SK-N-SH (cell line): ENCODE measurements at regions not wholly inside any gene's neighbourhood (a gene's known extent, or its start where the extent isn't known, plus 50 kb on each side); places are given as distances from the start of the nearest gene placed in this dataset.

Source experiments
- CTCF ChIA-PET: fragments of 300-600, 350-600 bp; formaldehyde crosslinking; extraction: SDS; loops from one replicate; lab custom pipeline; 2021; lab: Yijun Ruan, JAX
- POLR2A ChIA-PET: fragments of 350-600 bp; sonication (Branson Sonifier 250); formaldehyde crosslinking; extraction: SDS; loops from one replicate; lab custom pipeline; 2020; ENCODE audit warnings: antibody characterized with exemption, inconsistent platforms; lab: Yijun Ruan, JAX
- DNase-seq: peaks from one replicate; pipeline ENCODE4 v3.0.0; 2012
- H2AFZ ChIP-seq: fragments of 200-600 bp; sonication (generic); 2 replicates; pipeline ENCODE4 v1.8.1; 2016; ENCODE audit warnings: antibody characterized with exemption, mild to moderate bottlenecking, low read depth
- H3F3A ChIP-seq: fragments of 200-600 bp; sonication (generic); replicated peaks from 2 replicates; pipeline ENCODE3; 2016; ENCODE audit warnings: antibody characterized with exemption, mild to moderate bottlenecking; ENCODE audit not compliant: insufficient read depth
- H3K27ac ChIP-seq, 2 experiments: fragments of 200-500 bp in 1 of 2; fragments of 200-600 bp in 1 of 2; sonication (Bioruptor generic) in 1 of 2; sonication (generic), shearing (Covaris generic) in 1 of 2; 2 replicates each; pipeline versions ENCODE4 v1.5.1 to v1.6.1; 2014 to 2016; ENCODE audit warnings: low read depth in 2 of 2, inconsistent platforms in 1 of 2, low read length in 1 of 2, mild to moderate bottlenecking in 1 of 2, mixed read lengths in 1 of 2
- H3K27me3 ChIP-seq: fragments of 200-600 bp; sonication (generic), shearing (Covaris generic); 2 replicates; pipeline ENCODE4 v1.6.1; 2016; ENCODE audit warnings: mixed run types; ENCODE audit not compliant: insufficient read depth
- H3K36me3 ChIP-seq, 2 experiments: fragments of 200-500 bp in 1 of 2; fragments of 200-600 bp in 1 of 2; sonication (Bioruptor generic) in 1 of 2; sonication (generic) in 1 of 2; replicated peaks in 1 of 2; 2 replicates each; pipeline versions ENCODE3 to v1.5.1; 2014 to 2016; ENCODE audit warnings: low read length in 1 of 2, mild to moderate bottlenecking in 1 of 2; ENCODE audit not compliant: insufficient read depth in 2 of 2, control insufficient read depth in 1 of 2
- H3K4me1 ChIP-seq, 2 experiments: fragments of 200-500 bp in 1 of 2; fragments of 200-600 bp in 1 of 2; sonication (Bioruptor generic) in 1 of 2; sonication (generic), shearing (Covaris generic) in 1 of 2; 2 replicates each; pipeline versions ENCODE4 v1.5.1 to v1.6.1; 2014 to 2016; ENCODE audit warnings: low read depth in 1 of 2, low read length in 1 of 2, mixed run types in 1 of 2; ENCODE audit not compliant: insufficient read depth in 2 of 2, control insufficient read depth in 1 of 2
- H3K4me2 ChIP-seq: fragments of 200-600 bp; sonication (generic), shearing (Covaris generic); 2 replicates; pipeline ENCODE4 v1.6.1; 2017; ENCODE audit warnings: mixed run types
- H3K4me3 ChIP-seq, 2 experiments: fragments of 200-500 bp in 1 of 2; fragments of 200-600 bp in 1 of 2; sonication (Bioruptor generic) in 1 of 2; sonication (generic), shearing (Covaris generic) in 1 of 2; 2 replicates each; pipeline versions ENCODE4 v1.5.1 to v1.8.1; 2014 to 2016; ENCODE audit warnings: low read depth in 2 of 2, inconsistent platforms in 1 of 2, low read length in 1 of 2, mild to moderate bottlenecking in 1 of 2, mixed read lengths in 1 of 2, moderate library complexity in 1 of 2
- H3K79me2 ChIP-seq: fragments of 200-600 bp; sonication (generic); 2 replicates; pipeline ENCODE4 v1.8.1; 2017; ENCODE audit warnings: mild to moderate bottlenecking; ENCODE audit not compliant: insufficient read depth
- H3K9ac ChIP-seq: fragments of 200-600 bp; sonication (generic); 2 replicates; pipeline ENCODE4 v1.6.1; 2017; ENCODE audit warnings: mixed run types
- H3K9me2 ChIP-seq: fragments of 200-600 bp; sonication (generic); 2 replicates; pipeline ENCODE4 v1.6.1; 2017; ENCODE audit warnings: mixed run types
- H3K9me3 ChIP-seq: fragments of 200-600 bp; sonication (generic); 2 replicates; pipeline ENCODE4 v1.6.1; 2017; ENCODE audit warnings: mixed run types, mild to moderate bottlenecking, moderate library complexity
- H4K20me1 ChIP-seq: fragments of 200-600 bp; sonication (generic); 2 replicates; pipeline ENCODE4 v1.6.1; 2017; ENCODE audit warnings: mild to moderate bottlenecking, mixed run types; ENCODE audit not compliant: insufficient read depth
- EP300 ChIP-seq, 2 experiments: IDR thresholded peaks; 2 replicates each; pipeline versions ENCODE4 v1.4.0 to v1.6.1; 2012; ENCODE audit warnings: borderline replicate concordance in 1 of 2, low read depth in 1 of 2, low read length in 1 of 2
- EZH2phosphoT487 ChIP-seq: fragments of 200-600 bp; sonication (generic); IDR thresholded peaks from 2 replicates; pipeline ENCODE4 v1.6.1; 2017; ENCODE audit warnings: low read depth, mixed run types, mild to moderate bottlenecking, antibody characterized with exemption, moderate library complexity, borderline replicate concordance
- FOSL2 ChIP-seq: IDR thresholded peaks from 2 replicates; pipeline ENCODE4 v1.4.0; 2012; ENCODE audit warnings: low read depth, mild to moderate bottlenecking, moderate library complexity, borderline replicate concordance
- FOXJ3 ChIP-seq: sonication (generic); formaldehyde crosslinking; IDR thresholded peaks from 2 replicates; pipeline ENCODE4 v1.5.1; 2020; ENCODE audit warnings: mild to moderate bottlenecking, missing genetic modification reagents
- GATA2 ChIP-seq: sonication (generic); formaldehyde crosslinking; IDR thresholded peaks from 2 replicates; pipeline ENCODE4 v1.5.0; 2020; ENCODE audit warnings: mild to moderate bottlenecking, missing genetic modification reagents
- JUND ChIP-seq: IDR thresholded peaks from 2 replicates; pipeline ENCODE4 v1.4.0; 2012
- MEF2A ChIP-seq: IDR thresholded peaks from 2 replicates; pipeline ENCODE4 v1.4.0; 2012; ENCODE audit warnings: low read depth, borderline replicate concordance
- MXI1 ChIP-seq: IDR thresholded peaks from 2 replicates; pipeline ENCODE4 v1.6.1; 2012; ENCODE audit warnings: mild to moderate bottlenecking, low read depth, low read length, improper control_type of control experiment
- NRF1 ChIP-seq: IDR thresholded peaks from 2 replicates; pipeline ENCODE4 v1.6.1; 2012; ENCODE audit warnings: low read depth, mild to moderate bottlenecking, low read length
- POLR2AphosphoS5 ChIP-seq: IDR thresholded peaks from 2 replicates; pipeline ENCODE4 v1.6.1; 2012; ENCODE audit warnings: low read depth, low read length
- RCOR1 ChIP-seq: fragments of 150-350 bp; IDR thresholded peaks from 2 replicates; pipeline ENCODE4 v1.6.1; 2017; ENCODE audit warnings: antibody characterized with exemption, low read length
- TCF12 ChIP-seq: IDR thresholded peaks from 2 replicates; pipeline ENCODE4 v1.4.0; 2012
- WGBS: methylation state at CpG from one replicate; pipeline ENCODE4 v1.1.6; 2017; ENCODE audit warnings: low lambda C conversion rate; 5-methylcytosine and 5-hydroxymethylcytosine counted together
- TF ChIP-seq, protein P1 (sequence below): fragments of 150-350 bp; IDR thresholded peaks from 2 replicates; pipeline ENCODE4 v1.6.1; 2016; ENCODE audit warnings: mild to moderate bottlenecking, low read depth, low read length
- TF ChIP-seq, protein P2 (sequence below): fragments of 200-600 bp; sonication (generic); IDR thresholded peaks from 2 replicates; pipeline ENCODE4 v1.6.1; 2017; ENCODE audit warnings: antibody characterized with exemption, mild to moderate bottlenecking, moderate library complexity
- TF ChIP-seq, protein P3 (sequence below): IDR thresholded peaks from 2 replicates; pipeline ENCODE4 v1.4.0; 2012; ENCODE audit warnings: low read depth, borderline replicate concordance
- TF ChIP-seq, protein P4 (sequence below): IDR thresholded peaks from 2 replicates; pipeline ENCODE4 v1.6.1; 2012; ENCODE audit warnings: mild to moderate bottlenecking, low read depth, low read length, moderate library complexity
- TF ChIP-seq, protein P5 (sequence below): IDR thresholded peaks from 2 replicates; pipeline ENCODE4; 2012
- TF ChIP-seq, protein P6 (sequence below): IDR thresholded peaks from 2 replicates; pipeline ENCODE4 v1.4.0; 2012; ENCODE audit warnings: low read depth

DNA sequence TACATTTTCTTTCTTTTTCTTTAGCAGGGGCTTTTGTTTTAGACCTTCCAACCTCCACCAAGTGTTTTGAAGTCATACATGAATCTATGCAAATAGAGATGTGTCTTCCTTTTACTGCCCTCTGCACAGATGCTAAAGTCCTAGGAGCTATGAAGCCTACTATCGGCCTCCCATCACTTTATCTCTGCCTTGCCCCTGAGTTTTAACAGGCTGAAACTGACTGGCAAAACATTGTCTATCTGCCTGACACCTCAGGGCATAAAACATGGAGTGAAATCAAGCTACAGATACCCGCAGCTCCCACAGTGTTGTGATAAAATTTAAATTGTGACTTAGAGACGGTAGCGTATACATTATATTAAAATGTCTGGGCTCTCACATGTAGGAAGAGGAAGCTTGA, 604.6 kb upstream of the C9orf72 start:
- no peaks in the 10 kb centered on the region for H3F3A ChIP-seq
- 75% methylated on average over 4 of the region's 4 CpGs for WGBS
- POLR2A ChIA-PET = no interaction called here

DNA sequence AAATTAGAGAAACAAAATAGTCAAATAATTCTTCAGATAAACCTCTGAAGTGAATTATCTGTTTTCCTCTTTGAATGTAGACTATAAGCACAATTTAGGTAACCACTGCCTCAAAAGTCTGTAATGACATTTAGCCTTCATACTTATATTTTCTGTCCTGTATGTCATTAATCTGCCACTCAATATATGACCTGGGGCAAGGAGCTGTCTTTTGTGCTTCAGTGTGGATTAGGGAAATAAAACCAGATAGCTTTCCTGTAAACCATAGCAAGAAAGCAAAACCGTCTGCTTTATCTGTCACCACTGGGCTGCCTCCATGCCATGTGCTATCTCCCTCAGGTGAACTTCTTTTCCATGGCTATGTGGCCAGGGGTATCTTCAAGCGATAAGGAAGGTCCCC, 606.6 kb upstream of the C9orf72 start:
- Histone ChIP-seq H2AFZ (no peak overlapping the region), H3K4me2 (no peak overlapping the region), H4K20me1 (no peaks in the 10 kb centered on the region), H3K27me3 (no peaks in the 10 kb centered on the region), H3K79me2 (no peaks in the 10 kb centered on the region), H3K27ac (peak overlapping the region in 1 of 2 experiments; percentile 91; a peak in 2 of 4 replicates), H3K4me1 (peaks cover 0 to 17% of the 10 kb centered on the region in 2 experiments; a peak in 2 of 4 replicates), H3K36me3 (no peaks in the 10 kb centered on the region), H3K9ac (no peak overlapping the region), H3K4me3 (no peak overlapping the region), H3K9me2 (no peaks in the 10 kb centered on the region), H3K9me3 (no peaks in the 10 kb centered on the region), H3F3A (no peaks in the 10 kb centered on the region)
- CTCF ChIA-PET = interaction anchor here (0.9 kb wide), 1 partner anchor 11 kb away, joined by 3 read pairs; no protein-coding TSS in a partner anchor
- whole genome bisulfite sequencing = 69% methylated on average over 2 of the region's 2 CpGs
- POLR2A ChIA-PET = no interaction called here
- peak; percentile 32 for DNase-seq
- TF ChIP-seq POLR2AphosphoS5 = no peak
- no peak for TF ChIP-seq JUND
- TF ChIP-seq EP300 (IDR thresholded peaks at IDR 0.05; ENCODE audit: borderline replicate concordance in 1 of 2, low read depth in 1 of 2, low read length in 1 of 2) = peak in 1 of 2 experiments; percentile 97; a peak in 2 of 4 replicates
- TF ChIP-seq MEF2A = no peak
- TF ChIP-seq, protein P1, sequence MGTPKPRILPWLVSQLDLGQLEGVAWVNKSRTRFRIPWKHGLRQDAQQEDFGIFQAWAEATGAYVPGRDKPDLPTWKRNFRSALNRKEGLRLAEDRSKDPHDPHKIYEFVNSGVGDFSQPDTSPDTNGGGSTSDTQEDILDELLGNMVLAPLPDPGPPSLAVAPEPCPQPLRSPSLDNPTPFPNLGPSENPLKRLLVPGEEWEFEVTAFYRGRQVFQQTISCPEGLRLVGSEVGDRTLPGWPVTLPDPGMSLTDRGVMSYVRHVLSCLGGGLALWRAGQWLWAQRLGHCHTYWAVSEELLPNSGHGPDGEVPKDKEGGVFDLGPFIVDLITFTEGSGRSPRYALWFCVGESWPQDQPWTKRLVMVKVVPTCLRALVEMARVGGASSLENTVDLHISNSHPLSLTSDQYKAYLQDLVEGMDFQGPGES = no peak
- TF ChIP-seq, protein P2, sequence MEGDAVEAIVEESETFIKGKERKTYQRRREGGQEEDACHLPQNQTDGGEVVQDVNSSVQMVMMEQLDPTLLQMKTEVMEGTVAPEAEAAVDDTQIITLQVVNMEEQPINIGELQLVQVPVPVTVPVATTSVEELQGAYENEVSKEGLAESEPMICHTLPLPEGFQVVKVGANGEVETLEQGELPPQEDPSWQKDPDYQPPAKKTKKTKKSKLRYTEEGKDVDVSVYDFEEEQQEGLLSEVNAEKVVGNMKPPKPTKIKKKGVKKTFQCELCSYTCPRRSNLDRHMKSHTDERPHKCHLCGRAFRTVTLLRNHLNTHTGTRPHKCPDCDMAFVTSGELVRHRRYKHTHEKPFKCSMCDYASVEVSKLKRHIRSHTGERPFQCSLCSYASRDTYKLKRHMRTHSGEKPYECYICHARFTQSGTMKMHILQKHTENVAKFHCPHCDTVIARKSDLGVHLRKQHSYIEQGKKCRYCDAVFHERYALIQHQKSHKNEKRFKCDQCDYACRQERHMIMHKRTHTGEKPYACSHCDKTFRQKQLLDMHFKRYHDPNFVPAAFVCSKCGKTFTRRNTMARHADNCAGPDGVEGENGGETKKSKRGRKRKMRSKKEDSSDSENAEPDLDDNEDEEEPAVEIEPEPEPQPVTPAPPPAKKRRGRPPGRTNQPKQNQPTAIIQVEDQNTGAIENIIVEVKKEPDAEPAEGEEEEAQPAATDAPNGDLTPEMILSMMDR = no peak
- TF ChIP-seq, protein P3, sequence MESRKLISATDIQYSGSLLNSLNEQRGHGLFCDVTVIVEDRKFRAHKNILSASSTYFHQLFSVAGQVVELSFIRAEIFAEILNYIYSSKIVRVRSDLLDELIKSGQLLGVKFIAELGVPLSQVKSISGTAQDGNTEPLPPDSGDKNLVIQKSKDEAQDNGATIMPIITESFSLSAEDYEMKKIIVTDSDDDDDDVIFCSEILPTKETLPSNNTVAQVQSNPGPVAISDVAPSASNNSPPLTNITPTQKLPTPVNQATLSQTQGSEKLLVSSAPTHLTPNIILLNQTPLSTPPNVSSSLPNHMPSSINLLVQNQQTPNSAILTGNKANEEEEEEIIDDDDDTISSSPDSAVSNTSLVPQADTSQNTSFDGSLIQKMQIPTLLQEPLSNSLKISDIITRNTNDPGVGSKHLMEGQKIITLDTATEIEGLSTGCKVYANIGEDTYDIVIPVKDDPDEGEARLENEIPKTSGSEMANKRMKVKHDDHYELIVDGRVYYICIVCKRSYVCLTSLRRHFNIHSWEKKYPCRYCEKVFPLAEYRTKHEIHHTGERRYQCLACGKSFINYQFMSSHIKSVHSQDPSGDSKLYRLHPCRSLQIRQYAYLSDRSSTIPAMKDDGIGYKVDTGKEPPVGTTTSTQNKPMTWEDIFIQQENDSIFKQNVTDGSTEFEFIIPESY = no peak
- TF ChIP-seq, protein P4, sequence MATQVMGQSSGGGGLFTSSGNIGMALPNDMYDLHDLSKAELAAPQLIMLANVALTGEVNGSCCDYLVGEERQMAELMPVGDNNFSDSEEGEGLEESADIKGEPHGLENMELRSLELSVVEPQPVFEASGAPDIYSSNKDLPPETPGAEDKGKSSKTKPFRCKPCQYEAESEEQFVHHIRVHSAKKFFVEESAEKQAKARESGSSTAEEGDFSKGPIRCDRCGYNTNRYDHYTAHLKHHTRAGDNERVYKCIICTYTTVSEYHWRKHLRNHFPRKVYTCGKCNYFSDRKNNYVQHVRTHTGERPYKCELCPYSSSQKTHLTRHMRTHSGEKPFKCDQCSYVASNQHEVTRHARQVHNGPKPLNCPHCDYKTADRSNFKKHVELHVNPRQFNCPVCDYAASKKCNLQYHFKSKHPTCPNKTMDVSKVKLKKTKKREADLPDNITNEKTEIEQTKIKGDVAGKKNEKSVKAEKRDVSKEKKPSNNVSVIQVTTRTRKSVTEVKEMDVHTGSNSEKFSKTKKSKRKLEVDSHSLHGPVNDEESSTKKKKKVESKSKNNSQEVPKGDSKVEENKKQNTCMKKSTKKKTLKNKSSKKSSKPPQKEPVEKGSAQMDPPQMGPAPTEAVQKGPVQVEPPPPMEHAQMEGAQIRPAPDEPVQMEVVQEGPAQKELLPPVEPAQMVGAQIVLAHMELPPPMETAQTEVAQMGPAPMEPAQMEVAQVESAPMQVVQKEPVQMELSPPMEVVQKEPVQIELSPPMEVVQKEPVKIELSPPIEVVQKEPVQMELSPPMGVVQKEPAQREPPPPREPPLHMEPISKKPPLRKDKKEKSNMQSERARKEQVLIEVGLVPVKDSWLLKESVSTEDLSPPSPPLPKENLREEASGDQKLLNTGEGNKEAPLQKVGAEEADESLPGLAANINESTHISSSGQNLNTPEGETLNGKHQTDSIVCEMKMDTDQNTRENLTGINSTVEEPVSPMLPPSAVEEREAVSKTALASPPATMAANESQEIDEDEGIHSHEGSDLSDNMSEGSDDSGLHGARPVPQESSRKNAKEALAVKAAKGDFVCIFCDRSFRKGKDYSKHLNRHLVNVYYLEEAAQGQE = no peak
- TF ChIP-seq GATA2 (CRISPR knock-in tag) = peak; percentile 85
- TF ChIP-seq MXI1 = peak; percentile 80; the same call in 1 of the 2 replicates

More for the DNA sequence above, 604.6 kb upstream of the C9orf72 start:
- DNase-seq = peak; percentile 51
- Histone ChIP-seq H3K4me3 (no peak overlapping the region), H3K9me2 (no peaks in the 10 kb centered on the region), H3K4me1 (peaks cover 0 to 17% of the 10 kb centered on the region in 2 experiments; a peak in 2 of 4 replicates), H3K9ac (no peak overlapping the region), H3K79me2 (no peaks in the 10 kb centered on the region), H3K9me3 (no peaks in the 10 kb centered on the region), H3K27me3 (no peaks in the 10 kb centered on the region), H3K4me2 (no peak overlapping the region), H4K20me1 (no peaks in the 10 kb centered on the region), H3K27ac (peak overlapping the region in 1 of 2 experiments; percentile 87; a peak in 2 of 4 replicates), H2AFZ (no peak overlapping the region), H3K36me3 (no peaks in the 10 kb centered on the region)
- CTCF ChIA-PET = interaction anchor here (1.2 to 1.4 kb wide), 2 partner anchors 49 to 105 kb away, joined by 3 to 4 read pairs; no protein-coding TSS in a partner anchor
- no peak for TF ChIP-seq EZH2phosphoT487
- no peak for TF ChIP-seq FOSL2
- TF ChIP-seq, protein P5, sequence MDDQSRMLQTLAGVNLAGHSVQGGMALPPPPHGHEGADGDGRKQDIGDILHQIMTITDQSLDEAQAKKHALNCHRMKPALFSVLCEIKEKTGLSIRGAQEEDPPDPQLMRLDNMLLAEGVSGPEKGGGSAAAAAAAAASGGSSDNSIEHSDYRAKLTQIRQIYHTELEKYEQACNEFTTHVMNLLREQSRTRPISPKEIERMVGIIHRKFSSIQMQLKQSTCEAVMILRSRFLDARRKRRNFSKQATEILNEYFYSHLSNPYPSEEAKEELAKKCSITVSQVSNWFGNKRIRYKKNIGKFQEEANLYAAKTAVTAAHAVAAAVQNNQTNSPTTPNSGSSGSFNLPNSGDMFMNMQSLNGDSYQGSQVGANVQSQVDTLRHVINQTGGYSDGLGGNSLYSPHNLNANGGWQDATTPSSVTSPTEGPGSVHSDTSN = no peak
- no peak for TF ChIP-seq TCF12
- TF ChIP-seq FOXJ3 = peak; percentile 77; the same call in 1 of the 2 replicates
- peak in 1 of 2 experiments; percentile 71; a peak in 1 of 4 replicates for TF ChIP-seq EP300 (IDR thresholded peaks at IDR 0.05; ENCODE audit: borderline replicate concordance in 1 of 2, low read depth in 1 of 2, low read length in 1 of 2)
- TF ChIP-seq, protein P6, sequence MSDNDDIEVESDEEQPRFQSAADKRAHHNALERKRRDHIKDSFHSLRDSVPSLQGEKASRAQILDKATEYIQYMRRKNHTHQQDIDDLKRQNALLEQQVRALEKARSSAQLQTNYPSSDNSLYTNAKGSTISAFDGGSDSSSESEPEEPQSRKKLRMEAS = no peak
- TF ChIP-seq JUND = no peak
- no peak for TF ChIP-seq NRF1
- TF ChIP-seq GATA2 (CRISPR knock-in tag) = peak; percentile 93
- peak; percentile 37; the same call in 1 of the 2 replicates for TF ChIP-seq RCOR1
